NCI-H69 (cell line): ENCODE measurements at regions not wholly inside any gene's neighbourhood (a gene's known extent, or its start where the extent isn't known, plus 50 kb on each side); places are given as distances from the start of the nearest gene placed in this dataset.

ENCODE experiments used
- DNase-seq: peaks from one replicate; lab custom pipeline; 2025; lab: John Stamatoyannopoulos, UW

DNA sequence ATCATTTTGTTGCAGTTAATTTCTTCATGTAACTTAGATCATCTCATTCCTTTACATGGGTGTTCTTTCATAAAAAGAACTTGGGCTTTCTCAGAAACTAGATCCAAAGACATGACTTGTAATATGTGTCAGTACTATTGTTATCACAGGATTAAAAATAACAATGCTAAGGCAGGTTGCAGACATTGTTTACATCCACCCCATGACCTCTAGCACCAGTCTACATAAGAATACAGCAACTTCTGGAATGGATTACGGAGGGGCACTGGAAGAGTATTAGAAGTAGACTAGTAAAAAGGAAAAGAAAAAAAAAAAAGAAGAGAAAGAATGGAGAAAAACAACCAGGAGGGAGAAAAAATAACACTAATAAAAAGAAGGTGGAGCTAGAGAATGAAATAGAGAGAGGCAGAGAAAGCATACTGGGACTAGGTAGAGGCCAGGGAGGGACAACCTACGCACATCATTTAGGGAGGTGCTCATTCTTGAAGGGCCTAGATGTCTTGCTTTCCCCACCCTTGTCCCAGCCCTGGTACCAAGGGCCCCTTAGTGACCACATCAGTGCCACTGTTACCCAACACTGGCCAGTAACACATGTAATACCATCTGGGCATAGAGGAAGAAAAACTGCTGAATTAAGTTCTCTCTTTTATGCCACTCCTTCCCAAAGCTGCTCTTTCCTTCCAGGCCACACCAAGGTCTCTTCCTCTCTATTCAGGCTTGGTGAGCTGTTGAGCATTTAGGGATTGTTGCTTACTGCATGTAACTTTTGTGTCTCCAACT lies 70.6 kb upstream of the KLF7 start:
- no peak for DNase-seq

- DNase-seq, result no peak
Measured at GRCh38 chr2:207238831-207239701, 73.3 kb upstream of the KLF7 start.

GRCh38 chr2:207239754-207240494 lies 74.2 kb upstream of the KLF7 start:
- no peak for DNase-seq

DNA sequence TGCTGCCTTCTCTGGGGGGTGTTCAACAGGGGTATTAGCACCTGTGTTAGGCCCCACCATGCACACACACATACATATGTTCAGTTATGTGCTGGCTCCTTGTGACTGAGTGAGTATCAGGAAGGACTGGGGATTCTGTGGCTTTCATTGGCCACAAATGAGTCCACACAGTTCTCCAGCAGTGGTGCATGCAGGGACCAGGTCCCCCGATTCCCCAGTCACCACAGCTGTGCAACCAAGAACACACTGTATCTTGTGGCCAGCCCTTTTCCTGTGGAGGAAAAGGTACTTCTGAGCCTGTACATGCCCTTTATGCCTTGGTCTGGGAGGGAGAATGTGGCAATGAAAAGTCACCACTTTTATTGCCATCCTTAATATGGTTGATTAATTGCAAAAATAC lies 74.9 kb upstream of the KLF7 start:
- no peak for DNase-seq

GRCh38 chr2:207241198-207241597 lies 75.5 kb upstream of the KLF7 start:
- no peak for DNase-seq

- DNase-seq, result no peak
Measured at GRCh38 chr2:207243601-207244000, 77.9 kb upstream of the KLF7 start.

DNA sequence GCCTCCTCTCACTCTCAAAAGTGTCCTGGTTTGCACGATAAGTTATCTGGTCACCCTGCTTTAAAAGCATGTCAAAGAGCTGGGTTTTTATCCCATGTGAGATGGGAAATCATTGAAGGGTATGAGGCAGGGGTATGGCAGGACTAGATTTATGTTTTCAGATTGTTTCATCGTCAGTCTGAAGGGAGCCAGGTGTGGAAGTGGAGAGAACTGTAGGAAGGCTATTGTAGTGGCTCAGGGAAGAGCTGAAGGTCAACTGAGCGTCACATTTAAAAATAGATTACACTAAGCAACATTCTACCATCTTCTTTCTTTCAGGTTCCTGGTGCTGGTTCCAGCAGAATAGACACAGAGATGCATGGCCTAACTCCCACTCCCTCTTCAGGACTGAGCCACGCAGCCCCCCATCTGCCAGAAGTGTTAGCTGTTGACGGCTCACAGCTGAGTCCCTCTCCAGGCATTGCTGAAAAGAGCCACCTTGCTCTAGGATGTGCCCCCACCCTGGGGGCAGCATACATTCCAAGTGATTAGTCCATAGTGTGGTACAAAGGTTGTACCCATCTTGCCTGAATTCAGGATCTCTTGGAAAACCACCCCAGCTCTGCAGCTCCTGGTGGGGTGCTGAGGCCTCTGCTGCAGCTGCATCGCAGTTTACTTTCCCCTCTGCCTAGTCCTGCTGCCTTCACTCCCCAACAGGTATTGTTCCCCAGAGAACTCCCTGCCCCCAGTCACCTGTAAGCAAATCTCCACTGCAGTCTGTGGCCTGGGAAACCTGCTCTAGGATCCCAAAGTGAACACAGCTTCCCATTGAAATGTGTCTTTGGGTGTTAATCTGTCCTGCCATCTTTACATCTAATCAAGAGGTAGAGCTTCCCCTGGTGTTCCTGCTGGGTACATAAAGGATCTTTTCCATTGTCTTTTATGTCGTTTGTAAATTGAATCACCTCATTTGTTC lies 79.5 kb upstream of the KLF7 start:
- DNase-seq, result peak; percentile 63

DNA sequence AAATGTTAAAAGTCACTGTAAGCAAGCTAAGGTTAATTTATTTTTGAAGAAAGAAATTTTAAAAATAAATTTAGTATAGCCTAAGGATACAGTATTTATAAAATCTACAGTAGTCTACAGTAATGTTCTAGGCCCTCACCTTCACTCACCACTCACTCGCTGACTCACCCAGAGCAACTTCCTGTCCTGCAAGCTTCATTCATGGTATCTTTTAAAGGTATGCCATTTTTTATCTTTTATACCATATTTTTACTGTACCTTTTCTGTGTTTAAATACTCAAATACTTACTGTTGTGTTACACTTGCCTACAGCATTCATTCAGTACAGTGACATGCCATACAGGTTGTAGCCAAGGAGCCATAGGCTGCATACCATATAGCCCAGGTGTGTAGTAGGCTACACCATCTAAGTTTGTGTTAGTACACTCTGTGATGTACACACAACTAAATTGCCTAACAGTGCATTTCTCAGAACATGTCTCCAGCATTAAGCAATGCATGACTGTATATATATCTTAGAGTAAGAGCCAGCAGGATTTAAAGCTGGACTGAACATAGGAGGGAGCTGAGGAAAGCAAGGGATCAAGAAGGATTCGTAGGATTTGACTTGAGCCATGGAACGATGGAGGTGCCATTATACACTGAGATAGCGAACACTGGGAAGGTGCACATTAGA lies 83.1 kb upstream of the KLF7 start:
- no peak for DNase-seq

DNA sequence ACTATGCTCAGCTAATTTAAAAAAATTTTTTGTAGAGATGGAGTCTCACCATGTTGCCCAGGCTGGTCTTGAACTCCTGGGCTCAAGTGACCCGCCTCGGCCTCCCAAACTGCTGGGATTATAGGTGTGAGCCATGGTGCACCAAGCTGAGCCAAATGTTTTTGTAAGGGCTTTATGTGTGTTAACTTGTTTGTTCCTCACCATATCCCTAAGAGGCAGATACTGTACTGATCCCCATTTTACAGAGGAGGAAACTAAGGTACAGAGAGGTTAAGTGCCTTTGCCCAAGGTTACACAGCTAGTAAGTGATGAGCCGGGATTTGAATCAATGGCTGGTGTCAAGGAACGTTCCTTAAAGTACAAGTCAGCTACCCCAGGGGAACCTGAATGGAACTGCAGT lies 85.3 kb upstream of the KLF7 start:
- no peak for DNase-seq

- DNase-seq, result no peak
Measured at GRCh38 chr2:207251573-207252192, 85.9 kb upstream of the KLF7 start.

DNA sequence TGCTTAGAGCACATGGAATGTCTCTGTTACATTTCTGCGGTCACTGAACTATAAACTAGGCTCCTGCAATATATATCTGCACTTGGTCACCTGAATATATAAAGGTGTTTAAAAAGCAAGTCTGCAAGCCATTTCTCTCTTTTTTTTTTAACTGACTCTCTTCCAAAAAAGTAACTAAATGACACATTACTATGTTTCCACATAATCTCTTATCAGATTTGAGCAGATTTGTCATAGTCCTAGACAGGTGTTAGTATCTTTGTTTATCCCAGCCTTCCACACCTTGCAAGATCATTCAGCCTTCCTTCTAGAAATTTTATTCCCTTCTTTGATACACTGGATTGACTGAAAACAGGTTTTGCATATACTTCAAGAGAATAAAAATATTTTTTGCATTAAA lies 86.7 kb upstream of the KLF7 start:
- no peak for DNase-seq

DNA sequence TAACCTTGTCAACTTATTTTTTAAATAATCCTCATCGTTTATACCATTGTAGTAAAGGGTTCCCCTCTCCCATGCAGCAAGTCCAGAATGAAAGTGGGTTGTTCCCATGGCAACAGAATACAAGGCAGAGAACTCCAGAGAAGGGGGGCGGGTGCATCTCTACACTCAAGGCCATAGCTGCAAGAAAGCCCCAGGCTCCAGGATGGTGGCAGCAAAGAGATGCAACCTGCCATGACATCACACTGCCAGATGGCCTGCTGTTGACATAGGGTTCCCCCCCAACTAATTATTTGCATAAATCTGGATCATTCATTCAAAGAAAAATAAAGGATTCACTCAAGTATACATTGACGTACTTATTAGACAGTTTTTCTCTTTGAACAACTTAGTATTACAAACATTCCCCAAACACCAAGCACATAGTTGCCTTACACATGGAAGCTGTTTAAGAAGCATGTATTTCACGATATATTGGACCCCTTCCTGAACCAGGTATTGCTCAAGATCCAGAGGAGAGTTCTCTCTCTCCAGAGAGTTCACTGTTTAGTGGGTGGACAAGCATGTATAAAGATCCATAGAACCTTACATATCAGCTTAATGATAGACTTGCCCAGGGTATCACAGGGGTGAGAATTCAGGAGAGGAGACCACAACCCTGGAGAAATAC lies 87.4 kb upstream of the KLF7 start:
- DNase-seq, result peak; percentile 98

DNA sequence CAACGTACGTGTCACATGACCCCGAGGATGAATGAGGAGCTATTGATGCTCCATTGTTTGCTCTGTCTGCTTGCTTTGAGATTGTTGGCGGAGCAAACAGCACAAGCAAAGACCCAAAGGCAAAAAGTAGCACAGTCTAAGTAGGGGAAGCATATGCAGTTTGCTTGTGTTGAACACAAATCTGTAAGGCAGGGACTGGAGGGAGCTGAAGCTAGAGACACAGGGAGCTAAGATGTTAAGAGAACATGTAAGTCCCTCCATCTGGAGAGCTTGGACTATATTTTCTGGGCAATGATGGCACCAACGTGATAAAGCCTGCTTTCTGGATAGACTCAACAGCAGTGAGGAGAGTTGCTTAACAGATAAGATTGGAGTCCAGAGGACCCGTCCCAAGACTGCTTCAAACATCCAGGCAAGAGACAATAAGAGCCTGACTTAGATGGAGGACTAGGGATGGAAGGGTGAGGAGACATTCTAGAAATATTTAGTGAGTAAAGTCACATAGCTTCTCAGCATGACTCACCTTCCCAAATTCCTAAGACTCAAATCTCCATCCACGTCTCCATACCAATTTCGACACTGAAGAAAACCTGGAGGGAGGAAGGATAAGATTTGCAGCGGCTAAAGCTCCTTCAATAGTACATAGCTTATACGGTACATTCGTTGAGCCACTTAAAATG lies 88.1 kb upstream of the KLF7 start:
- peak; percentile 88 for DNase-seq

GRCh38 chr2:207254591-207255464 lies 89.1 kb upstream of the KLF7 start:
- peak; percentile 9 for DNase-seq

GRCh38 chr2:207255565-207256470 lies 90.1 kb upstream of the KLF7 start:
- peak; percentile 81 for DNase-seq

DNA sequence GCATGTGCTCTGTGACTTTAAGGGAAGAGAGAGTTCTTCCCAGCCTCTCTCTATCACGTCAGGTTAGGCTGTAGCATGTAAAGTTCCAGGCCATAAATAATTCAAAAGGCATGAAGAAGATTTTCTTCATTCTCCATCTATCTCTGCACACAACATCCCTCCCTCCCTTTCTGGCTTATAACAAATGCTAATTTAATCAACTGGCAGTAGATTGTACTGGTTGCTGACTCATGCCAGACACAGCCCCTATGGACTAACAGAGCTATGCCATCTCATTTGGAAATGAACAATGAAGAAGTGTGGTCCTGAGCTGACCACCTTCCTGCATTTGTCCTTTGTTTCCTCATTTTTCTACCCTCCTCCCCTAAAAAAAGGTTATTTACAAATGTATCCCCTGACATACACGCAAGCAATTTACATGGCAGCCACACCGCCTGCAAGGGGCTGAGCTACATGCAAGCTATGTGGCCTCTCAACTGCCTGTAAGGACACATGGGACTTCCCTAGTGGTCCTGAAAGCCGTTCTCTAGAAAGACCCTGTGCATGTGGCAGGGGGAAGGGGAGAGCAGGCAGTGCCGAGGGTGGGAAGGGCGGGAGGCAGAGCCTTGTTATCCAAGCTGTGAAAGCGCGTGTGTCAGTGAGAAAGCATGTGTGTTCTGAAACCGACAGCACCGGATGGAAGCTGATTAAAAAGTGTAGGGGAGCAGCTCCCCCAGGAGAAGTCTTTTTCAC lies 90.9 kb upstream of the KLF7 start:
- DNase-seq, result peak; percentile 82
